DND-41 (cell line): ENCODE measurements at regions not wholly inside any gene's neighbourhood (a gene's known extent, or its start where the extent isn't known, plus 50 kb on each side); places are given as distances from the start of the nearest gene placed in this dataset.
"Not testable (repeated sequence)": the region's sequence is repeated elsewhere in the genome, so short reads cannot be mapped to it uniquely, and the experiment has no call there.

ENCODE experiments used
- ATAC-seq: fragments of 200-7000 bp; cut with Tn5 transposase; 3 replicates; pipeline ENCODE4 v1.9.1; 2021; ENCODE audit warnings: low read depth; ENCODE audit not compliant: insufficient read depth
- DNase-seq: peaks from one replicate; pipeline ENCODE4 v3.0.0-alpha.2; 2020
- H2AFZ ChIP-seq: 2 replicates; pipeline ENCODE4 v1.6.0; 2012; ENCODE audit warnings: low read depth, low read length
- H3K27ac ChIP-seq: 2 replicates; pipeline ENCODE4 v1.5.1; 2012; ENCODE audit warnings: low read length, inconsistent platforms
- H3K27me3 ChIP-seq: fragments of 200-600 bp; sonication (generic); 2 replicates; pipeline ENCODE4 v1.6.0; 2012; ENCODE audit warnings: low read length, mild to moderate bottlenecking, inconsistent platforms; ENCODE audit not compliant: insufficient read depth, poor library complexity
- H3K36me3 ChIP-seq: 2 replicates; pipeline ENCODE4 v1.5.1; 2012; ENCODE audit warnings: low read length, inconsistent platforms; ENCODE audit not compliant: insufficient read depth
- H3K4me1 ChIP-seq: 2 replicates; pipeline ENCODE4 v1.5.1; 2012; ENCODE audit warnings: mild to moderate bottlenecking, low read length; ENCODE audit not compliant: insufficient read depth
- H3K4me2 ChIP-seq: 2 replicates; pipeline ENCODE4 v1.6.0; 2012; ENCODE audit warnings: mild to moderate bottlenecking, moderate library complexity, low read length, inconsistent platforms; ENCODE audit not compliant: insufficient read depth
- H3K4me3 ChIP-seq, 2 experiments: fragments of 200-600 bp in 1 of 2; shearing (Covaris generic) in 1 of 2; 2 replicates each; pipeline ENCODE4 v1.5.1; 2012 to 2016; ENCODE audit warnings: inconsistent platforms in 2 of 2, low read length in 2 of 2, mild to moderate bottlenecking in 2 of 2, low read depth in 1 of 2, moderate library complexity in 1 of 2
- H3K79me2 ChIP-seq: 2 replicates; pipeline ENCODE4 v1.6.0; 2012; ENCODE audit warnings: low read length, inconsistent platforms; ENCODE audit not compliant: insufficient read depth
- H3K9ac ChIP-seq: 2 replicates; pipeline ENCODE4 v1.6.0; 2012; ENCODE audit warnings: low read depth, mild to moderate bottlenecking, inconsistent platforms, low read length, moderate library complexity
- H3K9me3 ChIP-seq: 2 replicates; pipeline ENCODE4 v1.5.1; 2012; ENCODE audit warnings: low read length, moderate library complexity, mild to moderate bottlenecking, inconsistent platforms; ENCODE audit not compliant: insufficient read depth, severe bottlenecking
- H4K20me1 ChIP-seq: 2 replicates; pipeline ENCODE4 v1.6.0; 2012; ENCODE audit warnings: low read length; ENCODE audit not compliant: insufficient read depth
- EZH2 ChIP-seq: IDR thresholded peaks from 3 replicates; pipeline ENCODE4 v1.6.1; 2012; ENCODE audit warnings: borderline replicate concordance, low read depth, mild to moderate bottlenecking, moderate library complexity, low read length, inconsistent platforms; ENCODE audit not compliant: severe bottlenecking
- TF ChIP-seq, protein P1 (sequence below): IDR thresholded peaks from 2 replicates; pipeline ENCODE4 v1.5.1; 2012; ENCODE audit warnings: borderline replicate concordance, low read length, moderate library complexity, mild to moderate bottlenecking; ENCODE audit not compliant: poor library complexity, severe bottlenecking; ENCODE audit errors: extremely low read depth

- Histone ChIP-seq H3K27me3 (no peaks in the 10 kb centered on the region), H3K36me3 (no peaks in the 10 kb centered on the region), H3K9ac (no peak overlapping the region), H3K27ac (no peak overlapping the region), H3K4me2 (no peak overlapping the region), H4K20me1 (no peaks in the 10 kb centered on the region), H3K79me2 (no peaks in the 10 kb centered on the region), H3K4me3 (no peak overlapping the region), H3K4me1 (no peaks in the 10 kb centered on the region), H2AFZ (no peak overlapping the region), H3K9me3 (no peaks in the 10 kb centered on the region)
- ATAC-seq (no peak), DNase-seq (no peak)
- no peak for TF ChIP-seq EZH2
- TF ChIP-seq, protein P1, sequence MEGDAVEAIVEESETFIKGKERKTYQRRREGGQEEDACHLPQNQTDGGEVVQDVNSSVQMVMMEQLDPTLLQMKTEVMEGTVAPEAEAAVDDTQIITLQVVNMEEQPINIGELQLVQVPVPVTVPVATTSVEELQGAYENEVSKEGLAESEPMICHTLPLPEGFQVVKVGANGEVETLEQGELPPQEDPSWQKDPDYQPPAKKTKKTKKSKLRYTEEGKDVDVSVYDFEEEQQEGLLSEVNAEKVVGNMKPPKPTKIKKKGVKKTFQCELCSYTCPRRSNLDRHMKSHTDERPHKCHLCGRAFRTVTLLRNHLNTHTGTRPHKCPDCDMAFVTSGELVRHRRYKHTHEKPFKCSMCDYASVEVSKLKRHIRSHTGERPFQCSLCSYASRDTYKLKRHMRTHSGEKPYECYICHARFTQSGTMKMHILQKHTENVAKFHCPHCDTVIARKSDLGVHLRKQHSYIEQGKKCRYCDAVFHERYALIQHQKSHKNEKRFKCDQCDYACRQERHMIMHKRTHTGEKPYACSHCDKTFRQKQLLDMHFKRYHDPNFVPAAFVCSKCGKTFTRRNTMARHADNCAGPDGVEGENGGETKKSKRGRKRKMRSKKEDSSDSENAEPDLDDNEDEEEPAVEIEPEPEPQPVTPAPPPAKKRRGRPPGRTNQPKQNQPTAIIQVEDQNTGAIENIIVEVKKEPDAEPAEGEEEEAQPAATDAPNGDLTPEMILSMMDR = no peak
Observed at GRCh38 chr7:125424721-125425120, 495.1 kb upstream of the POT1 start.

DNA sequence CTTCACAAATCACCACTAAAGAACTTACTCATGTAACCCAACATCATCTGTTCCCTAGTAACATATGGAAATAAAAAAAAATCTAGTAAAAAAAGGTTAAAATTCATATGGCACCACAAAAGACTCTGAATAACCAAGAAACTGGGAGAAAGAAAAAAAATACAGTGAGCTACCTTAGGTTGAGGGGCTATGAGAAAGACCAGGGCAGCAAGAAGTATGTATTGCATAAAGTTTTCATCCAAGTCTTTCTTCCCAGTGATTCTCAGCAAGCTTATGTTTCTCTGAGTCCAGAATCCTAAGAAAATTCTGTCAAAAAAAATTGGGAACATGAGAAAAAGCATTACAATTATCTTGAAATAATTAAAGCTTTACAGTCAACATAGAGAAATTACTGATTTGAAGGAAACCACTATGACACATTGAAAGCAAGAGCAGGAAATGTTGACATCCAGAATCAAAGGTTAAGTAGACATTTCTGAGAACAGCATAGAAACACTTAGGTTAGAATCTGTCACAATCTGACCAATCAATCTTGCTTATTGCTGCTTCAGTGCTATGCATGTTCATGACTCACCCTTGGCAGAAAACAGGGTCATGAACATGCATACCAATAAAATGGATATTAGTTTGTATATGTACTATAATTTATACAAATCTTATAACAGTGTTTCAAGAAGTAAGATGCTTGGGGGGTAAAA lies 494.0 kb upstream of the POT1 start:
- DNase-seq (no peak), ATAC-seq (no peak)
- Histone ChIP-seq H2AFZ (no peak overlapping the region), H3K9me3 (no peaks in the 10 kb centered on the region), H3K4me2 (no peak overlapping the region), H3K4me3 (no peak overlapping the region), H4K20me1 (no peaks in the 10 kb centered on the region), H3K79me2 (no peaks in the 10 kb centered on the region), H3K9ac (no peak overlapping the region), H3K4me1 (no peaks in the 10 kb centered on the region), H3K27ac (no peak overlapping the region), H3K27me3 (no peaks in the 10 kb centered on the region), H3K36me3 (no peaks in the 10 kb centered on the region)
- no peak for TF ChIP-seq EZH2
- TF ChIP-seq, protein P1 = no peak

GRCh38 chr7:125421407-125421806 lies 491.8 kb upstream of the POT1 start:
- not testable (repeated sequence) for H3K4me3 ChIP-seq, H3K9me3 ChIP-seq, H3K9ac ChIP-seq, DNase-seq, H3K79me2 ChIP-seq, H3K4me2 ChIP-seq, H3K27me3 ChIP-seq, H3K4me1 ChIP-seq, ATAC-seq, H4K20me1 ChIP-seq, H3K27ac ChIP-seq, H2AFZ ChIP-seq, H3K36me3 ChIP-seq

DNA sequence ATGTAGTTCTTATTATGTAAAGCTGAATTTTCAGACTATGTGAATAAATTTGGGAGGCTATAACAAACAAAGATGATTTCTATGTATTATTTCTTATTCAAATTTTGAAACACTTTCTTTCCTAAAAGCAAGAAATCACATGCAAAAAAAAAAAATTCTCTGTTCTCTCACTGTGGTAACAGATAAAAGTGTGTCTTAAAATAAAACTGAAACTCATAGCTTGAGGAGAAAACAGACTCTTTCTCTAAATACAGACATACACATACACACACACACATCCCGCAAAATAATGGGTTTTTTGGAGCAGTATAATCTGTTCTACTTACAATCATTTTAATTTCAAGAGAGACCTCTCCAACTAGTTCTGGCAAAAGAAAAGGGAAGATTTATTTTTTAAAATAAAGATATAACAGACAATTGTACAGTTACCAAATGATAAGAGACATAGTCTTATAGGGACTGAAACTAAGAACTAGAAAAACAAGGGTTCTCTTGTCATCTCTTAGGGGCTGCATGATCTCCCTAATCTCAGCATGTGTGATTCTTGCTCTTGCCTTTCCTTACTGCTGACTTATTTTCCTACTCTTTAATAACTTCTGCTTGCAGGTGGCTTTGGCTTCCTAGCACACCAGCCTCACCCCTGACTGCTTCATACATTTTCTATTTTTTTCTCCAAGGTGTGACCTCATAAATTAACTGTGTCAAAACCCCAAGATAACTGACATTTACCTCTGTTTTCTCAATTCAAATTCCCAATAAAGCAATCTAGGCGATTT lies 483.5 kb upstream of the POT1 start:
- Histone ChIP-seq H3K27me3 (no peaks in the 10 kb centered on the region), H2AFZ (no peak overlapping the region), H4K20me1 (no peaks in the 10 kb centered on the region), H3K36me3 (no peaks in the 10 kb centered on the region), H3K79me2 (no peaks in the 10 kb centered on the region), H3K4me2 (no peak overlapping the region), H3K9me3 (no peaks in the 10 kb centered on the region), H3K9ac (no peak overlapping the region), H3K27ac (no peak overlapping the region), H3K4me3 (no peak overlapping the region), H3K4me1 (no peaks in the 10 kb centered on the region)
- TF ChIP-seq, protein P1 = no peak
- no peak for TF ChIP-seq EZH2
- no peak for DNase-seq
- no peak for ATAC-seq
